Fibroblast of the aortic adventitia (primary cell): ENCODE measurements at regions not wholly inside any gene's neighbourhood (a gene's known extent, or its start where the extent isn't known, plus 50 kb on each side); places are given as distances from the start of the nearest gene placed in this dataset.

Source experiments
- DNase-seq: peaks from one replicate; pipeline ENCODE4 v3.0.0-alpha.2; 2010; ENCODE audit warnings: low read depth
- H3K4me3 ChIP-seq: 2 replicates; pipeline ENCODE4 v1.5.1; 2011; ENCODE audit warnings: low read depth, mild to moderate bottlenecking, control low read depth, low read length, moderate library complexity
- CTCF ChIP-seq: IDR thresholded peaks from 2 replicates; pipeline ENCODE4 v1.5.1; 2011; ENCODE audit warnings: mild to moderate bottlenecking, low read length, control low read depth, inconsistent platforms; ENCODE audit not compliant: insufficient read depth

DNA sequence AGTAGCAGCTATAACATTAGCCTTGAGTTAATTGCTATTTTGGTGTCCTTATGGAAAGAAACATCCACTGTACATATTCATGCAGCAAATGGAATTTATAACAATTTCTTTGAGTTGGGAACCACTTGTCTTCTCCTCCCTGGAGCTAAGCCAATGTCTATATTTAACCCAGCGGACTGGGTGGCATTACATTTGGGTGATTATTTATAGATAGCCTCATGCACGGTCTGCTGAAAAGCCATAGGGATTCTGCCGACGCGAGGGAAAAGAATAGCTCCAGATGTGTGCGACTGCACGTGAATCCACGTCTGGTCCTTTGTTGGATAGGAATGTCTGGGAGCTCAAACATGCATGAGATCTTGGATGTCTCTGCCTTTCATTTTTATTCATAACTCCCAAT is 157.5 kb upstream of the BRINP1 start:
- TF ChIP-seq CTCF: no peak

GRCh38 chr9:119523508-119523907 is 154.3 kb upstream of the BRINP1 start:
- no peak for DNase-seq
- no peak overlapping the region for H3K4me3 ChIP-seq
- TF ChIP-seq CTCF: no peak

More for the DNA sequence above, 157.5 kb upstream of the BRINP1 start:
- DNase-seq: no peak
- H3K4me3 ChIP-seq: no peak overlapping the region

GRCh38 chr9:119522381-119522780 is 153.1 kb upstream of the BRINP1 start:
- no peak for DNase-seq
- TF ChIP-seq CTCF: no peak
- H3K4me3 ChIP-seq: no peak overlapping the region

DNA sequence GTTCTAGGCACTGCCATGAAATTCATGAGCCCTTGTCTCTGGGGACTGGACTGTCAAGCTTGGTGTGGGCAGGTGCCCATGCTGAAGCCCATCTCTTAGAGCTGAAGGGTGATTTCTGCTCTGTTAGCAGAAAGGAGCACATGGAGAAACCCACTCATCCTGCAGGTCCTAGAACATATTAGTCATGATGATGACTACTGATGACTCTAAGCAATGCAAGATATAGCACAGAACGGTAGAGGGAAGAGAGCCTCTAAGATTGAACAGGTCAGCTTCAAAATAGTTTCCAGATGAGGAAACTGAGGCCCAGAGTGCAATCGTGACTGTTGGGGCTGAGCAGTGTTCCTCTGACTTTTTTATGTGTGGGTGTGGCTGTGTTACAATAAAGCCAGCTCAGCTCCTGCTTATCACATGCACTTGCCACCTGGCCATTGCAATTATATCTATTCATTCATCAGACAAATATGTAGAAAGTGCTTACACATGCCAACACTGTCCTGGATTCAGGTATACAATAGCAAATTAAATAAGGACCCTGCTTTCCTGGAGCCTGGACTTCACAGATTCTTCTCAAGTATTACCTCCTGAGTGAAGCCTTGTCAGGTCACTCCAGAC is 140.2 kb upstream of the BRINP1 start:
- no peak for TF ChIP-seq CTCF
- DNase-seq: no peak
- no peak overlapping the region for H3K4me3 ChIP-seq

DNA sequence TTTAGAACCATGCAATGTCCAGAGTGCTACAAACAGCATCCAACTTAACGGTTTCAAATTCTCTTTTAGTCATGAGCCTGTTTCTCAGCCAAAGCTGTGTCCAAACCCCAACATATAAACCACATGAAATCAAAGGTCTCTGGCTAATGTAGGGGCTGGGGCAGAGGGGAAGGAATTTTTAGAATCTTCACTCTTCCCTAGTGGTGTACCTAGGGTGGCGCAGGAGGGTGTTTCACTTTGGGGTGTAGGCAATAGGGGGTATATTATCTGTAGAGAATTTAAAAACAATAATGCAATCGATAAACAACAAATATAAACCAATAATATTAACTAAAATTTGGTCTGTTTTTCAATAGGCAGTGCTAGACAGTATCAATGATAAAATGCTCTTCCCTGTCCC is 132.1 kb upstream of the BRINP1 start:
- no peak for TF ChIP-seq CTCF
- H3K4me3 ChIP-seq: no peak overlapping the region
- no peak for DNase-seq

GRCh38 chr9:119500072-119500771 is 131.0 kb upstream of the BRINP1 start:
- no peak for TF ChIP-seq CTCF
- no peak overlapping the region for H3K4me3 ChIP-seq
- peak; percentile 0 for DNase-seq
